ENCODE measurements at regions not wholly inside any gene's neighbourhood (a gene's known extent, or its start where the extent isn't known, plus 50 kb on each side); places are given as distances from the start of the nearest gene placed in this dataset.

DNA sequence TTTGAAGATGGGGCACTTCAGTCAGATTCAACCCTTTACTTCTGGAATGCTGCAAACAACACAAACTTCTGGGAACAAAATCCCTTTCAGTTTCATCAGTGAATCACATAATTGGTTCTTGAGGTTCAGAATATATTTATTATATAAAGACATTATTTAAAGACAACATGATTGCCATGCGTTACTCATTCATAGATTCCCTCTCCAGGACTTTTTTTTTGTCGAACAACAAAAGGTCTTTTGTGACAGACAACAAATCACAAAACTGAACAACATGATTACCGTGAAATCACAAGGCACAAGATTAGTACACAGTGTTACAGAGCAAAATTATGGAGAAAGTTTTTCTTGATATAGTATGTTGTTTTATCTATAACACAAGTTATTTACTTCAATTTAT, 1815.0 kb downstream of the NCAM2 start:
- TF ChIP-seq CTCF (IDR thresholded peaks at IDR 0.05) (no peak), POLR2A (IDR thresholded peaks at IDR 0.05) (no peak)

Measured in breast epithelium (tissue), 3 donors.